ENCODE measurements at regions not wholly inside any gene's neighbourhood (a gene's known extent, or its start where the extent isn't known, plus 50 kb on each side); places are given as distances from the start of the nearest gene placed in this dataset.

- TF ChIP-seq, protein P1, sequence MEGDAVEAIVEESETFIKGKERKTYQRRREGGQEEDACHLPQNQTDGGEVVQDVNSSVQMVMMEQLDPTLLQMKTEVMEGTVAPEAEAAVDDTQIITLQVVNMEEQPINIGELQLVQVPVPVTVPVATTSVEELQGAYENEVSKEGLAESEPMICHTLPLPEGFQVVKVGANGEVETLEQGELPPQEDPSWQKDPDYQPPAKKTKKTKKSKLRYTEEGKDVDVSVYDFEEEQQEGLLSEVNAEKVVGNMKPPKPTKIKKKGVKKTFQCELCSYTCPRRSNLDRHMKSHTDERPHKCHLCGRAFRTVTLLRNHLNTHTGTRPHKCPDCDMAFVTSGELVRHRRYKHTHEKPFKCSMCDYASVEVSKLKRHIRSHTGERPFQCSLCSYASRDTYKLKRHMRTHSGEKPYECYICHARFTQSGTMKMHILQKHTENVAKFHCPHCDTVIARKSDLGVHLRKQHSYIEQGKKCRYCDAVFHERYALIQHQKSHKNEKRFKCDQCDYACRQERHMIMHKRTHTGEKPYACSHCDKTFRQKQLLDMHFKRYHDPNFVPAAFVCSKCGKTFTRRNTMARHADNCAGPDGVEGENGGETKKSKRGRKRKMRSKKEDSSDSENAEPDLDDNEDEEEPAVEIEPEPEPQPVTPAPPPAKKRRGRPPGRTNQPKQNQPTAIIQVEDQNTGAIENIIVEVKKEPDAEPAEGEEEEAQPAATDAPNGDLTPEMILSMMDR (IDR thresholded peaks at IDR 0.05; ENCODE audit: low read length): no peak
- no peak for TF ChIP-seq EZH2 (IDR thresholded peaks at IDR 0.05; ENCODE audit: borderline replicate concordance, low read length)
Measured at GRCh38 chr13:37942929-37943328, 73.4 kb upstream of the TRPC4 start.

Measured in OCI-LY1 (cell line).